RWPE1 (cell line): ENCODE measurements at regions not wholly inside any gene's neighbourhood (a gene's known extent, or its start where the extent isn't known, plus 50 kb on each side); places are given as distances from the start of the nearest gene placed in this dataset.
"Not testable (repeated sequence)": the region's sequence is repeated elsewhere in the genome, so short reads cannot be mapped to it uniquely, and the experiment has no call there.

Experiments used
- CTCF ChIA-PET: fragments of 350-600 bp; sonication (Branson Sonifier 250); formaldehyde crosslinking; extraction: SDS; loops from one replicate; lab custom pipeline; 2021; lab: Yijun Ruan, JAX
- POLR2A ChIA-PET: fragments of 400-600 bp; formaldehyde crosslinking; extraction: SDS; loops from one replicate; lab custom pipeline; 2020; ENCODE audit warnings: antibody characterized with exemption; ENCODE audit not compliant: low non-redundant PET; lab: Yijun Ruan, JAX
- DNase-seq: peaks from one replicate; pipeline ENCODE4 v3.0.0; 2012; ENCODE audit warnings: low spot score
- H3K27ac ChIP-seq: fragments of 450-650 bp; 2 replicates; pipeline ENCODE4 v1.5.1; 2017
- TF ChIP-seq, protein P1 (sequence below): fragments of 450-650 bp; conservative IDR thresholded peaks from 2 replicates; pipeline ENCODE4 v1.5.1; 2017; ENCODE audit warnings: low read depth, mild to moderate bottlenecking

DNA sequence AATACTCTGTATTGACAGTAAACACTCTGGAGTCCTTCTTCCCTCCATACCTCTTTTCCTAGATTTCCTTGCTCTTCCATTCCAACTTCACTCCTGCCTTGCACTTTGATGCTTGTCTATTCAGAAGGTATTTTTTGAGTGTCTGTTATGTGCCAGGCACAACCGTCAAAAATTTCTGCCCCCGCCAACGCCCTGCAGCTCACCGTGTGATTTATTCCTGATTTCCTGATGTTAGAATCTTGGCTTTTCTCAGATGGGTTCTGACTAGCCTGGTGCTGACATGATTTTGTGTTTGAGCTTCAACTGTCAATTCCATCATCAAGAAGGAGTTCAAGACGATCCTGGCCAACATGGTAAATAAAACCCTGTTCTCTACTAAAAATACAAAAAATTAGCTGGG lies 297.5 kb downstream of the AGTPBP1 start:
- CTCF ChIA-PET, result interaction anchor here (0.9 kb wide), 1 partner anchor 166 kb away, joined by 3 read pairs; no protein-coding TSS in a partner anchor
- H3K27ac ChIP-seq, result no peak overlapping the region
- no peak for DNase-seq
- TF ChIP-seq, protein P1, sequence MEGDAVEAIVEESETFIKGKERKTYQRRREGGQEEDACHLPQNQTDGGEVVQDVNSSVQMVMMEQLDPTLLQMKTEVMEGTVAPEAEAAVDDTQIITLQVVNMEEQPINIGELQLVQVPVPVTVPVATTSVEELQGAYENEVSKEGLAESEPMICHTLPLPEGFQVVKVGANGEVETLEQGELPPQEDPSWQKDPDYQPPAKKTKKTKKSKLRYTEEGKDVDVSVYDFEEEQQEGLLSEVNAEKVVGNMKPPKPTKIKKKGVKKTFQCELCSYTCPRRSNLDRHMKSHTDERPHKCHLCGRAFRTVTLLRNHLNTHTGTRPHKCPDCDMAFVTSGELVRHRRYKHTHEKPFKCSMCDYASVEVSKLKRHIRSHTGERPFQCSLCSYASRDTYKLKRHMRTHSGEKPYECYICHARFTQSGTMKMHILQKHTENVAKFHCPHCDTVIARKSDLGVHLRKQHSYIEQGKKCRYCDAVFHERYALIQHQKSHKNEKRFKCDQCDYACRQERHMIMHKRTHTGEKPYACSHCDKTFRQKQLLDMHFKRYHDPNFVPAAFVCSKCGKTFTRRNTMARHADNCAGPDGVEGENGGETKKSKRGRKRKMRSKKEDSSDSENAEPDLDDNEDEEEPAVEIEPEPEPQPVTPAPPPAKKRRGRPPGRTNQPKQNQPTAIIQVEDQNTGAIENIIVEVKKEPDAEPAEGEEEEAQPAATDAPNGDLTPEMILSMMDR, result no peak
- POLR2A ChIA-PET, result no interaction called here

DNA sequence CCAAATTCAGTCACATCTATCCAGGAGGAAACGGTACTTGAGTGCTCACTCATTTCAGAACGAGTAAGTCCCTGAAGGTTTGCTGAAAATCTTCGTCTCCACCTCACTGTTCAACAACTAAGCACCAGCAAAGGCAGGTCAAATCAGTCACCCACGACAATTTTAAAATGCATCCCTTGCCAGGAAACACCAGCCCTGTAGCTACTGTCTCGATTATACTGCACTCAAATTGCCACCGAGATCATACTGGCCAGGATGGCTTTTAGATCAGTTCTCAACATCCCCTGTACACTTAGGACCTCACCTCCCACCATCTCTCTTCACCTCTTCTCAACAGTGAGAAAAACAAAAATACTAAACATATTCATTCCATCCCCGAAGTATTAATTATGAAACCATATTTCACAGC lies 298.6 kb downstream of the AGTPBP1 start:
- POLR2A ChIA-PET, result no interaction called here
- CTCF ChIA-PET, result interaction anchor here (0.9 kb wide), 1 partner anchor 167 kb away, joined by 3 read pairs; no protein-coding TSS in a partner anchor
- no peak overlapping the region for H3K27ac ChIP-seq
- no peak for DNase-seq
- TF ChIP-seq, protein P1, result no peak

DNA sequence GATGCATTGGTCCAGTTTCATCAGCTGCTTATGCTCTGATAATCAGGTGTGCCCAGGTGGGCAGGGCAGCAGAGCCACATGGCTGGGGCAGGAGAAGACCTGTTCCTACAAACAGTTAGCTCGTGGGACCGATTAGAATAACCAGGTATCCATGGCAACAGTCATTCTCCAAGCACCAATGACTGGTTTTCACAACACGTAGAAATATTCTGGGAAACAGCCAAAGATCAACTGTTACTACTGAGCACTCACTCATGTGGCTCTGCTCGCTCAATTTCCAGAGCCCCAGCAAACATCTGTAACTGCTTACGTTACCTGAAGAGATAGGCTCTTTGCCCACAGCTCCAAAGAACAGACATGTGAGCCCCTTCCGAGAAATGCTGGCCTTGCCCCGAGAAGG lies 302.0 kb downstream of the AGTPBP1 start:
- ChIA-PET CTCF (interaction anchor here (0.7 kb wide), 1 partner anchor 170 kb away, joined by 3 read pairs; no protein-coding TSS in a partner anchor), POLR2A (no interaction called here)
- TF ChIP-seq, protein P1, result no peak
- no peak overlapping the region for H3K27ac ChIP-seq
- DNase-seq, result no peak

DNA sequence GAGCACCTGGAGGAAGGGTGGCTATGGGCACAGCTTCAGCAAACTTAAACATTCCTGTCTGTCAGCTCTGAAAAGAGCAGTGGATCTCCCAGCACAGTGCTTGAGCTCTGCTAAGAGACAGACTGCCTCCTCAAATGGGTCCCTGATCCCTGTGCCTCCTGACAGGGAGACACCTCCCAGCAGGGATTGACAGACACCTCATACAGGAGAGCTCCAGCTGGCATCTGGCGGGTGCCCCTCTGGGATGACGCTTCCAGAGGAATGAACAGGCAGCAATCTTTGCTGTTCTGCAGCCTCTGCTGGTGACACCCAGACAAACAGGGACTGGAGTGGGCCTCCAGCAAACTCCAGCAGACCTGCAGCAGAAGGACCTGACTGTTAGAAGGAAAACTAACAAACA lies 307.8 kb downstream of the AGTPBP1 start:
- POLR2A ChIA-PET, CTCF ChIA-PET, DNase-seq, H3K27ac ChIP-seq: not testable (repeated sequence)

DNA sequence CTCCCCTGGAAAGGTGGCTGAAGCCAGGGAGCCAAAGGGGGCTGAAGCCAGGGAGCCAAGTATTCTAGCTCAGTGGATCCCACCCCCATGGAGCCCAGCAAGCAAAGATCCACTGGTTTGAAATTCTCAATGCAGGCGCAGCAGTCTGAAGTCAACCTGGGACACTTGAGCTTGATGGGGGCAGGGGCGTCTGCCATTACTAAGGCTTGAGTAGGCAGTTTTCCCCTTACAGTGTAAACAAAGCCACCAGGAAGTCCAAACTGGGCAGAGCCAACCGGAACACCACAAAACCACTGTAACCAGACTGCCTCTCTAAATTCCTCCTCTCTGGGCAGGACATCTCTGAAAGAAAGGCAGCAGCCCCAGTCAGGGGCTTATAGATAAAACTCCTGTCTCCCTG lies 308.2 kb downstream of the AGTPBP1 start:
- POLR2A ChIA-PET, H3K27ac ChIP-seq, DNase-seq: not testable (repeated sequence)
- CTCF ChIA-PET, result interaction anchor here (0.6 to 1.1 kb wide), 2 partner anchors 101 to 178 kb away, joined by 3 read pairs; no protein-coding TSS in a partner anchor

DNA sequence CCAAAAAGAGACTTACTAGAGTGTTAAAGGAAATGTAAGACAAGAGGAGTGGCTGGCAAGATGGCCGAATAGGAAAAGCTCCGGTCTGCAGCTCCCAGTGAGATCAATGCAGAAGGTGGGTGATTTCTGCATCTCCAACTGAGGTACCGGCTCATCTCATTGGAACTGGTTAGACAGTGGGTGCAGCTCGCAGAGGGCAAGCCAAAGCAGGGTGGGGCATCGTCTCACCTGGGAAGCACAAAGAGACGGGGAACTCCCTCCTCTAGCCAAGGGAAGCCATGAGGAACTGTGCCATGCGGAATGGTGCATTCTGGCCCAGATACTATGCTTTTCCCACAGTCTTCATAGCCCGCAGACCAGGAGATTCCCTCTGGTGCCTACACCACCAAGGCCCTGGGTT lies 308.7 kb downstream of the AGTPBP1 start:
- TF ChIP-seq, protein P1, result no peak
- ChIA-PET POLR2A (no interaction called here), CTCF (interaction anchor here (0.6 to 2.4 kb wide), 3 partner anchors 102 to 178 kb away, joined by 3 to 12 read pairs (median 3); no protein-coding TSS in a partner anchor)
- H3K27ac ChIP-seq, result no peak overlapping the region
- no peak for DNase-seq

DNA sequence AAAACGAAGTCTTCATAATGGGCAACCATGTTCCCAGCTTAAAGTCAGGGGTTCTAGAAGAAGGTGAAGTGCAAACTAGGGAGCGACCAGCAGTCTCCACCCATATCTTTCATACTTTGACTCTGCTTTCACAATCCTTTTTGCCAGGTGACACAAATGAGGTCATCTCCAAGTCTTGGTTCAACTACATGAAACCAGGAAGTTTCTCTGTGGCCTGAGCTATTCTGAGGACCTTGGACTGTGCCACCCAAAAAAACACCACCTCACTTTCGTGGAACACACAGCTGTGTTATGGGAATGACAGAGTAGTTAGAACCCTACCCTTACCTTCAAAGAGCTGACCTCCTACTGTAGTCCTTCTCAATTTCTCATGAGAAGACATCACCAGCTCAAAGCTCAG lies 309.2 kb downstream of the AGTPBP1 start:
- DNase-seq, result no peak
- CTCF ChIA-PET, result interaction anchor here (1.1 to 2.4 kb wide), 2 partner anchors 102 to 177 kb away, joined by 3 to 12 read pairs; no protein-coding TSS in a partner anchor
- H3K27ac ChIP-seq, result no peak overlapping the region
- POLR2A ChIA-PET, result no interaction called here
- TF ChIP-seq, protein P1, result no peak
